ENCODE measurements at regions not wholly inside any gene's neighbourhood (a gene's known extent, or its start where the extent isn't known, plus 50 kb on each side); places are given as distances from the start of the nearest gene placed in this dataset.

GRCh38 chr2:2935445-2936149 is 442.0 kb downstream of the EIPR1 start:
- no peak for DNase-seq (ENCODE audit: extremely low read depth in 1 of 2, low read depth in 1 of 2)

GRCh38 chr2:2933426-2933825 is 444.2 kb downstream of the EIPR1 start:
- no peak for DNase-seq (ENCODE audit: extremely low read depth in 1 of 2, low read depth in 1 of 2)

- DNase-seq (ENCODE audit: extremely low read depth in 1 of 2, low read depth in 1 of 2) = no peak
Measured at GRCh38 chr2:2932692-2933305, 444.8 kb downstream of the EIPR1 start.

DNA sequence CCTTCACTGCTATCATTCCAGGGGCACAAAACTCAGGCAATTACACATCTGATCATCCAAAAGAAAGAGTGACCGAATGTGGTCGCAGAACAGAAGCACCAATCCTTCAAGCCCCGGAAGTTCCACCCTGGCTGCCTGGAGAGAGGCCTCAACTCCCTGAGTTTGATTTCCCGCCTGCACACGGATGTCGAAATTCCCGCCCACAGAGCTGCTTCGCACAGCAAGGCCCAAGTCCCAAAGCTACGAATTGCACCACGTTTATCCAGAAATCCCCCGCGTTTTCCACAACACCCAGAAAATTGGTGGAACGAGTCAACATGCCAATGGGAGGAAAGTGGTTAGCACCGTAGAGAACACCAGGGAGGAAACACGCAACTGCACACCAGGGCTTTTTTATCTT is 445.4 kb downstream of the EIPR1 start:
- no peak for DNase-seq (ENCODE audit: extremely low read depth in 1 of 2, low read depth in 1 of 2)

DNA sequence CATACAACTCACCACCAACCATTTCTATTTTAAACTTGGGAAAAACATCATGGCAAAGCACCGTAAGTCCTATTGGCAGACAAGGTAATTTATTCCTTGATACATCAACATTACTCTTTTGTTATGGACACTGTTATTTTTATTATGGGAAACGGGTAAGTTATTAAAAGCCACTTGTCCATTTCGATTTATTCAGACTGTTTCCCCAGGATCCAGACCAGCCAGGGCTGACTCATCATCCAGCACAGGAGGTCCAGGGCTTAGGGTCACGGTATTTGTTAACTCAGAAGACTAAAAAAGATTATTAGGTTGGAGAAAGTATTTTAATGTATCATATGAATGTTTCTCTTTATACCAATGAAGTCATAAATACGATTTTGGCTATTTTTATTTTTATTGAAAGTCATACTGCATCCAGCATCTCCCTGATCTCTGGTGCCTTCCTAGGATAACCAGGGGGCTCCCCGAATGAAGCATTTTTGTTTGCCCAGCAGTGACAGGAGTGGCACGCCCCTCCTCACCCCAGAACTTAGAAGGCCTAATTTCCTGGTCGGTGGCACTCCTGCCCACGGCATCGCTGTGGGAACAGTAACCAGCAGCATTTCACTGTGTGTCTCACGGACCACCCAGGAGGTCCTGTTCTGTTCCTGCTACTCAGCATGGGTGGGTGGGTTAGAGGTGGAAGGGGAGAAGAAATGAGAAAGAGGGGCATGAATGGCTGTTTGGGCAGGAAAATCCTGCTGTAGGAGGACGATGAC is 446.1 kb downstream of the EIPR1 start:
- DNase-seq (ENCODE audit: extremely low read depth in 1 of 2, low read depth in 1 of 2) = no peak

GRCh38 chr2:2930841-2931240 is 446.8 kb downstream of the EIPR1 start:
- DNase-seq (ENCODE audit: extremely low read depth in 1 of 2, low read depth in 1 of 2) = no peak

GRCh38 chr2:2926858-2927175 is 450.8 kb downstream of the EIPR1 start:
- DNase-seq (ENCODE audit: extremely low read depth in 1 of 2, low read depth in 1 of 2) = no peak

GRCh38 chr2:2926009-2926857 is 451.4 kb downstream of the EIPR1 start:
- no peak for DNase-seq (ENCODE audit: extremely low read depth in 1 of 2, low read depth in 1 of 2)

DNA sequence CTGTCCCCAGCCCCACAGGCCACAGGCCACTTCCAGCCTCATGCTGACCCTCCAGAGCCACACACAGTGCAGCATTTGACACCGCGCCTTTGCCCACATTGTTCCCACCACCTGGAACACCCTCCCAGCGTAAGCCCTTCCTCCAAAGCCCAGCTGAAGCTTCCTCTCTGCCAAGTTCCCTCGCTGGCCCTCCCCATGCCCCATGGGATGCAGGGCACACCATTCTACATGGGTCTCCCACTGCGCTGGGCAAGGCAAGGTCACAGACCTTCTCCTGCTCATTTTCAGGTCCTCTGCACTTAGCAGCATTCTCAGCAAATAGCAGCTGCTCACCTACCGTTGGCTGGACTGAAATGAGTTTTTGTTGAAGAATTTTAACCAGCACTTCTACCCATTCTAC is 455.5 kb downstream of the EIPR1 start:
- DNase-seq (ENCODE audit: extremely low read depth in 1 of 2, low read depth in 1 of 2) = no peak

- no peak for DNase-seq (ENCODE audit: extremely low read depth in 1 of 2, low read depth in 1 of 2)
Measured at GRCh38 chr2:2921011-2921720, 456.5 kb downstream of the EIPR1 start.

GRCh38 chr2:2919574-2920365 is 457.8 kb downstream of the EIPR1 start:
- DNase-seq (ENCODE audit: extremely low read depth in 1 of 2, low read depth in 1 of 2) = no peak

- no peak for DNase-seq (ENCODE audit: extremely low read depth in 1 of 2, low read depth in 1 of 2)
Measured at GRCh38 chr2:2919026-2919425, 458.6 kb downstream of the EIPR1 start.

DNA sequence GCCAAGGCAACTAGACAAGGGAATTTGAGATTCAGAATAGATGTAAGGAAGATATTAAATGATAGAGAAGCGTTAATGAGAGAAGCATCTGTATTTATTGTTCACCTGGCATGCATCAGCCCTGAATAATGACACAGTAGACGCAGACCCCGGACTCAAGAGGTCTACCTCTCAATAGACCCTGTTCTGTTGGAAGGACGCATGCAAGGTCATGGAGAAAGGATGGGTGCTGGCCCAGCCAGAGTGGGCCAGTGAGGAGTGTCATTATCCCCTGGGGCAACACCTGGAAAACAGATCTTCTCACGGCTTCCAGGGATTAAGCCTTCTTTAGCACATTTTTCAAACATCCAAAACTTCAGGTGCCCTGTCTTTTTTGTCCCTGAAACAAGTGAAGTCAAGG is 461.0 kb downstream of the EIPR1 start:
- no peak for DNase-seq (ENCODE audit: extremely low read depth in 1 of 2, low read depth in 1 of 2)

GRCh38 chr2:2914252-2914651 is 463.4 kb downstream of the EIPR1 start:
- no peak for DNase-seq (ENCODE audit: extremely low read depth in 1 of 2, low read depth in 1 of 2)

GRCh38 chr2:2913601-2914120 is 464.0 kb downstream of the EIPR1 start:
- no peak for DNase-seq (ENCODE audit: extremely low read depth in 1 of 2, low read depth in 1 of 2)

DNA sequence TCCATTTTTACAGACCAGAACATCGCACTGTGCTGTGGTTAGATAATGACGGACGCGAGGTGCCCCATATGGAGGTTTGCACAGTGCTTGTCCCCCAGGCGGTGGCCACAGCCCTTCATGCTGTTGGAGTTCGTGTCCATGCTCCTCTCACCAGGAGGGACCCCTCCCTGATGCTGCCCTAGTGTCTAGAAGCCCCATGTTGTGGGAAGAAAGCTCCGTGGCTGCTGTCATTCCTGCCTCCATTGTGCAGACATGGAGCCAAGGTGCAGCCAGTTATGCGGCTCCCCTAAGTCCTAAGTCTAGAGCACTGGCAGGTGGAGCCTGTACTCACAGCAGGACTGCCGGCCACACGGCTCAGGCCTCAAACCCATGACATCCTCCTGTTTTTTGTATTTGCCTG is 464.9 kb downstream of the EIPR1 start:
- no peak for DNase-seq (ENCODE audit: extremely low read depth in 1 of 2, low read depth in 1 of 2)

GRCh38 chr2:2912293-2912692 is 465.3 kb downstream of the EIPR1 start:
- DNase-seq (ENCODE audit: extremely low read depth in 1 of 2, low read depth in 1 of 2) = no peak

- no peak for DNase-seq (ENCODE audit: extremely low read depth in 1 of 2, low read depth in 1 of 2)
Measured at GRCh38 chr2:2910259-2910658, 467.4 kb downstream of the EIPR1 start.

All from activated CD8-positive, alpha-beta memory T cell treated with anti-CD3 and anti-CD28 coated beads for 1 hour (primary cell).